ENCODE measurements at regions not wholly inside any gene's neighbourhood (a gene's known extent, or its start where the extent isn't known, plus 50 kb on each side); places are given as distances from the start of the nearest gene placed in this dataset.

- no peak for DNase-seq (ENCODE audit: low read depth)
Measured at GRCh38 chr5:174159327-174160114, 114.0 kb downstream of the NSG2 start.

GRCh38 chr5:174165406-174165805 lies 119.9 kb downstream of the NSG2 start:
- DNase-seq (ENCODE audit: low read depth): no peak

- no peak for DNase-seq (ENCODE audit: low read depth)
Measured at GRCh38 chr5:174166231-174167079, 120.9 kb downstream of the NSG2 start.

- no peak for DNase-seq (ENCODE audit: low read depth)
Measured at GRCh38 chr5:174167080-174167910, 121.8 kb downstream of the NSG2 start.

GRCh38 chr5:174172152-174172551 lies 126.6 kb downstream of the NSG2 start:
- no peak for DNase-seq (ENCODE audit: low read depth)

GRCh38 chr5:174172566-174172965 lies 127.1 kb downstream of the NSG2 start:
- no peak for DNase-seq (ENCODE audit: low read depth)

- DNase-seq (ENCODE audit: low read depth): no peak
Measured at GRCh38 chr5:174173766-174174165, 128.3 kb downstream of the NSG2 start.

GRCh38 chr5:174175716-174176268 lies 130.3 kb downstream of the NSG2 start:
- no peak for DNase-seq (ENCODE audit: low read depth)

- no peak for DNase-seq (ENCODE audit: low read depth)
Measured at GRCh38 chr5:174176511-174176910, 131.0 kb downstream of the NSG2 start.

GRCh38 chr5:174177531-174177930 lies 132.0 kb downstream of the NSG2 start:
- no peak for DNase-seq (ENCODE audit: low read depth)

GRCh38 chr5:174177976-174178605 lies 132.6 kb downstream of the NSG2 start:
- DNase-seq (ENCODE audit: low read depth): no peak

- DNase-seq (ENCODE audit: low read depth): no peak
Measured at GRCh38 chr5:174180639-174181038, 135.1 kb downstream of the NSG2 start.

GRCh38 chr5:174182111-174182510 lies 136.6 kb downstream of the NSG2 start:
- no peak for DNase-seq (ENCODE audit: low read depth)

GRCh38 chr5:174183701-174184100 lies 138.2 kb downstream of the NSG2 start:
- DNase-seq (ENCODE audit: low read depth): no peak

GRCh38 chr5:174185506-174185905 lies 140.0 kb downstream of the NSG2 start:
- no peak for DNase-seq (ENCODE audit: low read depth)

GRCh38 chr5:174186096-174186695 lies 140.7 kb downstream of the NSG2 start:
- DNase-seq (ENCODE audit: low read depth): no peak

GRCh38 chr5:174187001-174187400 lies 141.5 kb downstream of the NSG2 start:
- DNase-seq (ENCODE audit: low read depth): no peak

GRCh38 chr5:174187481-174187880 lies 142.0 kb downstream of the NSG2 start:
- DNase-seq (ENCODE audit: low read depth): no peak

GRCh38 chr5:174188295-174188694 lies 142.8 kb downstream of the NSG2 start:
- DNase-seq (ENCODE audit: low read depth): no peak

- no peak for DNase-seq (ENCODE audit: low read depth)
Measured at GRCh38 chr5:174189654-174190541, 144.4 kb downstream of the NSG2 start.

Measured in T-helper 22 cell (primary cell).